GM19467 (cell line): ENCODE measurements at regions not wholly inside any gene's neighbourhood (a gene's known extent, or its start where the extent isn't known, plus 50 kb on each side); places are given as distances from the start of the nearest gene placed in this dataset.

Experiments used
- ATAC-seq: cut with Tn5 transposase; IDR thresholded peaks from one replicate; pipeline ENCODE4 v1.9.1; 2021; ENCODE audit warnings: mild to moderate bottlenecking, moderate library complexity; ENCODE audit not compliant: unreplicated experiment

- no peak for ATAC-seq
Observed at GRCh38 chr2:146950911-146951310, 893.9 kb upstream of the ACVR2A start.

GRCh38 chr2:146950361-146950760 lies 894.5 kb upstream of the ACVR2A start:
- ATAC-seq, result no peak

- no peak for ATAC-seq
Observed at GRCh38 chr2:146949400-146949799, 895.4 kb upstream of the ACVR2A start.

- no peak for ATAC-seq
Observed at GRCh38 chr2:146944601-146945000, 900.2 kb upstream of the ACVR2A start.

GRCh38 chr2:146939991-146940685 lies 904.7 kb upstream of the ACVR2A start:
- ATAC-seq, result no peak

- ATAC-seq, result no peak
Observed at GRCh38 chr2:146934921-146935320, 909.9 kb upstream of the ACVR2A start.

- ATAC-seq, result no peak
Observed at GRCh38 chr2:146931109-146931508, 913.7 kb upstream of the ACVR2A start.

- no peak for ATAC-seq
Observed at GRCh38 chr2:146927080-146927711, 917.6 kb upstream of the ACVR2A start.

- ATAC-seq, result no peak
Observed at GRCh38 chr2:146918280-146918679, 926.5 kb upstream of the ACVR2A start.

GRCh38 chr2:146917431-146918042 lies 927.3 kb upstream of the ACVR2A start:
- ATAC-seq, result no peak

- ATAC-seq, result no peak
Observed at GRCh38 chr2:146916914-146917313, 927.9 kb upstream of the ACVR2A start.

GRCh38 chr2:146913476-146913875 lies 931.4 kb upstream of the ACVR2A start:
- no peak for ATAC-seq

- no peak for ATAC-seq
Observed at GRCh38 chr2:146912536-146912935, 932.3 kb upstream of the ACVR2A start.

- ATAC-seq, result no peak
Observed at GRCh38 chr2:146908776-146909175, 936.1 kb upstream of the ACVR2A start.

GRCh38 chr2:146898083-146898482 lies 946.7 kb upstream of the ACVR2A start:
- no peak for ATAC-seq

GRCh38 chr2:146894514-146894913 lies 950.3 kb upstream of the ACVR2A start:
- no peak for ATAC-seq

- ATAC-seq, result no peak
Observed at GRCh38 chr2:146893500-146894041, 951.3 kb upstream of the ACVR2A start.

- ATAC-seq, result no peak
Observed at GRCh38 chr2:146890491-146890890, 954.3 kb upstream of the ACVR2A start.

GRCh38 chr2:146879882-146880281 lies 964.9 kb upstream of the ACVR2A start:
- no peak for ATAC-seq

GRCh38 chr2:146874260-146874658 lies 970.6 kb upstream of the ACVR2A start:
- ATAC-seq, result no peak

- ATAC-seq, result no peak
Observed at GRCh38 chr2:146873646-146874259, 971.1 kb upstream of the ACVR2A start.

GRCh38 chr2:146873056-146873455 lies 971.8 kb upstream of the ACVR2A start:
- ATAC-seq, result no peak
